PFSK-1 (cell line): ENCODE measurements at regions not wholly inside any gene's neighbourhood (a gene's known extent, or its start where the extent isn't known, plus 50 kb on each side); places are given as distances from the start of the nearest gene placed in this dataset.

ENCODE experiments used
- FOXP2 ChIP-seq: optimal IDR thresholded peaks from 2 replicates; pipeline ENCODE3; 2011; ENCODE audit warnings: borderline replicate concordance, control low read depth, inconsistent platforms; ENCODE audit not compliant: insufficient read depth; ENCODE audit errors: extremely low read length, extremely low read depth
- POLR2AphosphoS5 ChIP-seq: IDR thresholded peaks from 2 replicates; pipeline ENCODE4 v1.6.1; 2012; ENCODE audit warnings: low read depth, mild to moderate bottlenecking, control low read depth, low read length, moderate library complexity
- SIN3A ChIP-seq: IDR thresholded peaks from 2 replicates; pipeline ENCODE4 v1.6.1; 2012; ENCODE audit warnings: mild to moderate bottlenecking, low read length, moderate library complexity, borderline replicate concordance; ENCODE audit not compliant: insufficient read depth
- TAF1 ChIP-seq: IDR thresholded peaks from 2 replicates; pipeline ENCODE4 v1.6.1; 2012; ENCODE audit warnings: low read length, control low read depth, borderline replicate concordance; ENCODE audit not compliant: insufficient read depth
- TF ChIP-seq, protein P1 (sequence below), 2 experiments: IDR thresholded peaks; 2 replicates each; pipeline versions ENCODE4 v1.6.1 to v1.8.0; 2011 to 2012; ENCODE audit warnings: low read depth in 2 of 2, low read length in 2 of 2, control low read depth in 1 of 2, inconsistent platforms in 1 of 2, mild to moderate bottlenecking in 1 of 2, moderate library complexity in 1 of 2; ENCODE audit not compliant: insufficient read depth in 1 of 2

DNA sequence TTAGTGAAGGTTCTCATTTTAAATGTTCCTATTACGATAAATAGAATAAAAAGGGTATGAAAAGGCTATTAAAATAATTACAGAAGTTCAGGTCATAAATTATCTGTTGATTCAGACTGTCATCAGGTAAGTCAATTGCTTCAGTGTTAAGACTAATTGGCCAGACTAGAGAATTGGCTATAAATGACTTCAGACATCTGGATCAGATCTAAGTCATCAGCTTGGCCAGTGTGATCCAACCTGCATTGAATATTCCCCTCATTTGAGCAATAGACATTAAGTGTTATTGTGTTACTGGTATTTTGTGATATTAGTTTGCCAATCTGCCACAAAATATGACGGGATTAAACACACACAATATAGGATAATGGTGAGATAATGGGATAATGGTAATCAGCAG, 377.6 kb upstream of the CITED2 start:
- TF ChIP-seq, protein P1, sequence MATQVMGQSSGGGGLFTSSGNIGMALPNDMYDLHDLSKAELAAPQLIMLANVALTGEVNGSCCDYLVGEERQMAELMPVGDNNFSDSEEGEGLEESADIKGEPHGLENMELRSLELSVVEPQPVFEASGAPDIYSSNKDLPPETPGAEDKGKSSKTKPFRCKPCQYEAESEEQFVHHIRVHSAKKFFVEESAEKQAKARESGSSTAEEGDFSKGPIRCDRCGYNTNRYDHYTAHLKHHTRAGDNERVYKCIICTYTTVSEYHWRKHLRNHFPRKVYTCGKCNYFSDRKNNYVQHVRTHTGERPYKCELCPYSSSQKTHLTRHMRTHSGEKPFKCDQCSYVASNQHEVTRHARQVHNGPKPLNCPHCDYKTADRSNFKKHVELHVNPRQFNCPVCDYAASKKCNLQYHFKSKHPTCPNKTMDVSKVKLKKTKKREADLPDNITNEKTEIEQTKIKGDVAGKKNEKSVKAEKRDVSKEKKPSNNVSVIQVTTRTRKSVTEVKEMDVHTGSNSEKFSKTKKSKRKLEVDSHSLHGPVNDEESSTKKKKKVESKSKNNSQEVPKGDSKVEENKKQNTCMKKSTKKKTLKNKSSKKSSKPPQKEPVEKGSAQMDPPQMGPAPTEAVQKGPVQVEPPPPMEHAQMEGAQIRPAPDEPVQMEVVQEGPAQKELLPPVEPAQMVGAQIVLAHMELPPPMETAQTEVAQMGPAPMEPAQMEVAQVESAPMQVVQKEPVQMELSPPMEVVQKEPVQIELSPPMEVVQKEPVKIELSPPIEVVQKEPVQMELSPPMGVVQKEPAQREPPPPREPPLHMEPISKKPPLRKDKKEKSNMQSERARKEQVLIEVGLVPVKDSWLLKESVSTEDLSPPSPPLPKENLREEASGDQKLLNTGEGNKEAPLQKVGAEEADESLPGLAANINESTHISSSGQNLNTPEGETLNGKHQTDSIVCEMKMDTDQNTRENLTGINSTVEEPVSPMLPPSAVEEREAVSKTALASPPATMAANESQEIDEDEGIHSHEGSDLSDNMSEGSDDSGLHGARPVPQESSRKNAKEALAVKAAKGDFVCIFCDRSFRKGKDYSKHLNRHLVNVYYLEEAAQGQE (IDR thresholded peaks at IDR 0.05; ENCODE audit: insufficient read depth in 1 of 2, low read depth in 2 of 2, low read length in 2 of 2) = no peak
- TF ChIP-seq POLR2AphosphoS5 (no peak), TAF1 (no peak), SIN3A (no peak), FOXP2 (no peak)
